Left renal cortex interstitium (tissue), 4 donors: ENCODE measurements at regions not wholly inside any gene's neighbourhood (a gene's known extent, or its start where the extent isn't known, plus 50 kb on each side); places are given as distances from the start of the nearest gene placed in this dataset.

Experiments
- DNase-seq, 4 donors: peaks; one replicate each; pipeline ENCODE4 v3.0.0-alpha.2; 2013; ENCODE audit warnings: low read depth in 4 of 4, low spot score in 2 of 4, missing footprints in 1 of 4

- DNase-seq = no peak
These were observed 57.3 kb upstream of the CST7 start for GRCh38 chr20:24891546-24892393.

DNA sequence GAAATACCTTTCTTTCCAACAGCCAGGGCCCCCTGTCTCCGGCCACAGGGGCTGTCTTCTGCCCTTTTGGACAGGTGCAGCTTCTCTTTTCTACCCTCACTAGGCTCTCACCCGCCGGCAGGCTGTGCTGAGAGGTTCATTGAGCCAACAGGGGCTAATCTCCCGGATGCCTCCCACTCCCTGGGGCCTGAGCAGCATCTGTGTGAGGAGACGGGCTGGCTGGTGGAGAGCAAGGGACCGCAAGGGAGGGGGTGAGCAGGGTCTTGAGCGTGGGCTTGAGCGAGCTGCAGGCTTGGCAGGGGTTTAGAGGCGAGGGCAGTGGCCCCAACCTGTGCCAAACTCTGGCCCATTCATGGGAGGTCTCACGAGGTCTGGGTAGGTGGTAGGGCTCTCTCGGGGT is 56.5 kb upstream of the CST7 start:
- DNase-seq = no peak

DNA sequence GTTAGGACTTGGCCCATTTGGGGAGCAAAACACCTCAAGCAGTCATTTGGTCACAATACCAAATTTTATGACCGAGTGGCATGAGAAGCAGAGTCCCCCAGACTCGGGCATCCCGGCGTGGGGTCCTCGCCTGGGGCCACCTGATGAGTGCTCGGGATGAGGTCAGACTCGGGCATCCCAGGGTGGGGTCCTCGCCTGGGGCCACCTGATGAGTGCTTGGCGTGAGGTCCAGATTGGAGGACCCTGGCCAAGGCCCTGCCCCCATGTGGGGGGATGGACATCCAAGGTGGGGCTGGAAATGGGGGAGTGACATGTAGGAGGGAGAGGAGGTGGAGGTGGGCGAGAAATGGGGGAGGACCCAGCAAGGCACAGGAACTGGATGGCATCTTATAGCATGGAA is 56.1 kb upstream of the CST7 start:
- no peak for DNase-seq

DNA sequence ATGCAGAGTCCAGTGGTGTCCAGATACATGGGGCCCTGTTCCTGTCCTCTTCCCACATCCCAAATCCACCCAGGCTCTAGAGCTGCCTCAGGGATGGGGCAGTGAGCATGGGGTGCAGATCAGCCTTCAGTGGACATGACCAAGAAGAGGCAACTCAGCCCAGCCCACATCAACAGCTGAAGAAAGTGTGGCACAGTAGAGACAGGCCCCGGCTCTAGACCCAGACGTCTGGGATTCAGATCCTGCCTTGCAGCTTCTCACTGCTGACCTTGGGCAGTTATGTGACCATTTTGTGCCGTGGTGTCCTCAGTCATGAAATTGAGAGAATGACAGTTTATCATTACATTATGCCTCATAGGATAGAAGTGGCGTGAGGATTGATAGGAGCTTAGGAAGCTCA is 54.6 kb upstream of the CST7 start:
- DNase-seq = no peak

DNA sequence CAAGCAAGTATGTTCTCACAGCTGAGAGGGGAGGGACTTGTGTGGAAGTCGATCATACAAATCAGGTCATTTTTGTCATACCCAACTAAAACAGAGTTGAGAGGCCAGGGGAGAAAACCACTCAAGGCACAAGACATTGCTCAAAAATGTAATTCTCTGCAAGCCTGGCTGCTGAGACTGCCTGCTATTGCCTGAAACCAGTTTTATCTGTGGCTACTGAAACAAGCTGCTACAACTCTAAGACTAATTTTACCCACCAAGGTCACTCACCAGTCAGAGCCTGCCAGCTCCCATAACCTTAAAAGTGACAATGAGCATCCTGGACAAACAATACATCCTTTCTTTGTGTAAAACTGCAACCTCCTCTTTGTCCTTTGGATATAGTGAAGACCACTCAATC is 54.1 kb upstream of the CST7 start:
- no peak for DNase-seq

GRCh38 chr20:24895431-24895830 is 53.6 kb upstream of the CST7 start:
- DNase-seq = no peak

- no peak for DNase-seq
These were observed 53.0 kb upstream of the CST7 start for GRCh38 chr20:24895898-24896658.

DNA sequence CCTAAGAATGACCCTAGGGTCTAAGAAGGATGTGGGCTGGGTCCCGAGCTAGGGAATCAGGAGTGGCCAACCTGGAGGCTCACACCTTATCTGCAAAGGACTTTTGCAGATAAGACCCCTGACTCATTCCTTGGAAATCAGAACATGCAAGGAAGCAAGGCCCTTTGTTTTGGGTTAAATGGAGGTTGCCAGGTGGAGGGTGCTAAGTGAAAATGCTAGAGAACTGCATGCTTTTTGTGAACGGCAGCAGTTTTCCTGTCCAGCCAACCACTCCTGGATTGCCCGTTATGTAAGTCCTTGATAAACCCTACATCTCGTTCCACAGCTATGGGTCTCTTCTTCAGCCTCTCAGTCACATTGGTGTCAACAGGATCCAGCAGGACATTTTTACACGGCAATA is 52.1 kb upstream of the CST7 start:
- DNase-seq = no peak

DNA sequence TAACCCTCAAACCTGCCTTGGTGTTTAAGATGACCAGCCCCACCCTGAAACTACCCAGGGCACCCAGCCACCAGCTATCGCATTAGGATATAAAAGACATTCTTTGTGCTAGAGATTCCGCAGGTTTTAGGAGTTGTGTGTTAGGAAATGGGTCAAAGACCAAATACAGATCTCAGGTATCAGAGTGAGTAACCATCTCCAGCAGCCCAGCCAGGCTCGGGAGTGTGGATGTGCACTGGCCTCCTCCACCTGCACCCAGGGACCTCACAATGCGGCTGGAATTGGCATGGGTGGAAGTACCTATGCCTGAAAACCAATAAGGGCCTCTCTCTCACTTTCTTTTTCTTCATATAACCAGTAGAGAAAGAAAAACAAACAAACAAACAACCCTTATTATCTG is 51.1 kb upstream of the CST7 start:
- DNase-seq = no peak

- DNase-seq = no peak
These were observed 49.9 kb upstream of the CST7 start for GRCh38 chr20:24899153-24899552.
